PC-9 (cell line): ENCODE measurements at regions not wholly inside any gene's neighbourhood (a gene's known extent, or its start where the extent isn't known, plus 50 kb on each side); places are given as distances from the start of the nearest gene placed in this dataset.

ENCODE experiments used
- EZH2 ChIP-seq: fragments of 200-600 bp; sonication (generic); IDR thresholded peaks from 2 replicates; pipeline ENCODE4 v1.8.0; 2017; ENCODE audit warnings: antibody characterized with exemption, low read depth
- TF ChIP-seq, protein P1 (sequence below): fragments of 200-600 bp; sonication (generic); conservative IDR thresholded peaks from 2 replicates; pipeline ENCODE4 v1.6.1; 2017; ENCODE audit warnings: mixed run types, antibody characterized with exemption, mild to moderate bottlenecking, moderate library complexity

GRCh38 chr15:53840681-53841080, 81.2 kb upstream of the WDR72 start:
- TF ChIP-seq, protein P1, sequence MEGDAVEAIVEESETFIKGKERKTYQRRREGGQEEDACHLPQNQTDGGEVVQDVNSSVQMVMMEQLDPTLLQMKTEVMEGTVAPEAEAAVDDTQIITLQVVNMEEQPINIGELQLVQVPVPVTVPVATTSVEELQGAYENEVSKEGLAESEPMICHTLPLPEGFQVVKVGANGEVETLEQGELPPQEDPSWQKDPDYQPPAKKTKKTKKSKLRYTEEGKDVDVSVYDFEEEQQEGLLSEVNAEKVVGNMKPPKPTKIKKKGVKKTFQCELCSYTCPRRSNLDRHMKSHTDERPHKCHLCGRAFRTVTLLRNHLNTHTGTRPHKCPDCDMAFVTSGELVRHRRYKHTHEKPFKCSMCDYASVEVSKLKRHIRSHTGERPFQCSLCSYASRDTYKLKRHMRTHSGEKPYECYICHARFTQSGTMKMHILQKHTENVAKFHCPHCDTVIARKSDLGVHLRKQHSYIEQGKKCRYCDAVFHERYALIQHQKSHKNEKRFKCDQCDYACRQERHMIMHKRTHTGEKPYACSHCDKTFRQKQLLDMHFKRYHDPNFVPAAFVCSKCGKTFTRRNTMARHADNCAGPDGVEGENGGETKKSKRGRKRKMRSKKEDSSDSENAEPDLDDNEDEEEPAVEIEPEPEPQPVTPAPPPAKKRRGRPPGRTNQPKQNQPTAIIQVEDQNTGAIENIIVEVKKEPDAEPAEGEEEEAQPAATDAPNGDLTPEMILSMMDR, result no peak
- no peak for TF ChIP-seq EZH2
